ENCODE measurements at regions not wholly inside any gene's neighbourhood (a gene's known extent, or its start where the extent isn't known, plus 50 kb on each side); places are given as distances from the start of the nearest gene placed in this dataset.

DNA sequence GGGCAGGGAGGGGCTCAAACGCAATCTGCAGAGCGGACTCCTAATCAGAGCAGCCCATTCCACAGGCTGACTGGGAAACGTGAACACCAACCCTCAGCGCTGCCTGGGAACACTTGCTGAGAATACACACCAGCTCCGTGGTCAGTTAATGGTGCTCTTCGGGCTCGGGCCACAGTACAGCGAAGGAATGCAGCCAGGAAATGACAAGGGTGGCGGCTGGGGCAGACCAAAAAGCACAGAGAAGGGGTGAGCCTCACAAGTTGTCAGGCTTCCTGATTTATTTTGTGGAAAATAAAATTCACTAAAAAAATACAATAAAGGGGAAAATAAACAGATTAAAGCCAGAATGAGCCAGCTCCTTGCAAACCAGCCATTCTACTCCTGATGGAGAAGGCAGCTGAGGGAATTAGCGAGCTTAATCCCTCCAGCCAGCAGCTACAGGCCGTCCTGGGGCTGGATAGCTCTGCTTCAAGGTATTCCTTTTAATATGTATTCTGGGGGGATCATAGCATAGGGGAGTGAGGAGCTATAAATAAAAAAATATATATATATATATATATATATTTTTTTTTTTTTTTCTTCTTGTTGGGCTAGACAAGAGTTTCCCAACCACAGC lies 165.5 kb upstream of the NTM start:
- TF ChIP-seq, protein P1, sequence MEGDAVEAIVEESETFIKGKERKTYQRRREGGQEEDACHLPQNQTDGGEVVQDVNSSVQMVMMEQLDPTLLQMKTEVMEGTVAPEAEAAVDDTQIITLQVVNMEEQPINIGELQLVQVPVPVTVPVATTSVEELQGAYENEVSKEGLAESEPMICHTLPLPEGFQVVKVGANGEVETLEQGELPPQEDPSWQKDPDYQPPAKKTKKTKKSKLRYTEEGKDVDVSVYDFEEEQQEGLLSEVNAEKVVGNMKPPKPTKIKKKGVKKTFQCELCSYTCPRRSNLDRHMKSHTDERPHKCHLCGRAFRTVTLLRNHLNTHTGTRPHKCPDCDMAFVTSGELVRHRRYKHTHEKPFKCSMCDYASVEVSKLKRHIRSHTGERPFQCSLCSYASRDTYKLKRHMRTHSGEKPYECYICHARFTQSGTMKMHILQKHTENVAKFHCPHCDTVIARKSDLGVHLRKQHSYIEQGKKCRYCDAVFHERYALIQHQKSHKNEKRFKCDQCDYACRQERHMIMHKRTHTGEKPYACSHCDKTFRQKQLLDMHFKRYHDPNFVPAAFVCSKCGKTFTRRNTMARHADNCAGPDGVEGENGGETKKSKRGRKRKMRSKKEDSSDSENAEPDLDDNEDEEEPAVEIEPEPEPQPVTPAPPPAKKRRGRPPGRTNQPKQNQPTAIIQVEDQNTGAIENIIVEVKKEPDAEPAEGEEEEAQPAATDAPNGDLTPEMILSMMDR (IDR thresholded peaks at IDR 0.05; ENCODE audit: insufficient read depth, low read length), result no peak
- no peak for TF ChIP-seq POLR2AphosphoS5 (IDR thresholded peaks at IDR 0.05; ENCODE audit: low read depth)

Measured in HL-60 (cell line).